OCI-LY1 (cell line): ENCODE measurements at regions not wholly inside any gene's neighbourhood (a gene's known extent, or its start where the extent isn't known, plus 50 kb on each side); places are given as distances from the start of the nearest gene placed in this dataset.
A peak's percentile ranks its signal among the peaks of the same experiment; 100 is the strongest.

Experiments used
- H2AFZ ChIP-seq: fragments of 200-600 bp; sonication (generic), shearing (Covaris generic); 2 replicates; pipeline ENCODE4 v1.6.0; 2014; ENCODE audit warnings: antibody characterized with exemption, mild to moderate bottlenecking, low read length
- H3F3A ChIP-seq: fragments of 200-600 bp; sonication (generic), shearing (Covaris generic); 2 replicates; pipeline ENCODE4 v1.6.0; 2014; ENCODE audit warnings: mild to moderate bottlenecking, antibody characterized with exemption, low read length, moderate library complexity; ENCODE audit not compliant: insufficient read depth
- H3K27ac ChIP-seq: fragments of 200-600 bp; sonication (generic); 2 replicates; pipeline ENCODE4 v1.5.1; 2014; ENCODE audit warnings: low read length, mixed run types, mild to moderate bottlenecking, low read depth; ENCODE audit not compliant: poor library complexity, severe bottlenecking
- H3K27me3 ChIP-seq: fragments of 200-600 bp; sonication (generic); 2 replicates; pipeline ENCODE4 v1.6.0; 2014; ENCODE audit warnings: antibody characterized with exemption, mild to moderate bottlenecking, low read length, moderate library complexity; ENCODE audit not compliant: insufficient read depth
- H3K36me3 ChIP-seq: fragments of 200-600 bp; sonication (generic); 2 replicates; pipeline ENCODE4 v1.6.1; 2014; ENCODE audit warnings: mild to moderate bottlenecking, antibody characterized with exemption, low read length, moderate library complexity, mixed read lengths; ENCODE audit not compliant: insufficient read depth
- H3K4me1 ChIP-seq: fragments of 200-600 bp; sonication (generic); 2 replicates; pipeline ENCODE4 v1.5.1; 2014; ENCODE audit warnings: mild to moderate bottlenecking, low read length, moderate library complexity; ENCODE audit not compliant: insufficient read depth, severe bottlenecking
- H3K4me2 ChIP-seq: fragments of 200-600 bp; sonication (generic), shearing (Covaris generic); 2 replicates; pipeline ENCODE4 v1.6.1; 2014; ENCODE audit warnings: low read length
- H3K4me3 ChIP-seq: fragments of 200-600 bp; sonication (generic); 2 replicates; pipeline ENCODE4 v1.5.1; 2014; ENCODE audit warnings: low read length, low read depth, mild to moderate bottlenecking, mixed read lengths; ENCODE audit not compliant: poor library complexity, severe bottlenecking
- H3K79me2 ChIP-seq: fragments of 200-600 bp; shearing (Covaris generic); 2 replicates; pipeline ENCODE4 v1.6.1; 2016; ENCODE audit warnings: mixed run types, low read length, mixed read lengths; ENCODE audit not compliant: insufficient read depth
- H3K9ac ChIP-seq: fragments of 200-600 bp; sonication (generic), shearing (Covaris generic); 2 replicates; pipeline ENCODE4 v1.6.1; 2014; ENCODE audit warnings: mild to moderate bottlenecking, low read length, mixed read lengths
- H3K9me2 ChIP-seq: fragments of 200-600 bp; sonication (generic), shearing (Covaris generic); 2 replicates; pipeline ENCODE4 v1.6.1; 2014; ENCODE audit warnings: low read depth, mild to moderate bottlenecking, low read length, mixed read lengths
- H3K9me3 ChIP-seq: fragments of 200-600 bp; shearing (Covaris generic); 2 replicates; pipeline ENCODE4 v1.6.1; 2014; ENCODE audit warnings: low read length, mixed read lengths
- H4K20me1 ChIP-seq: fragments of 200-600 bp; sonication (generic), shearing (Covaris generic); 2 replicates; pipeline ENCODE4 v1.6.0; 2016; ENCODE audit warnings: mild to moderate bottlenecking, low read length; ENCODE audit not compliant: insufficient read depth
- EZH2 ChIP-seq: fragments of 200-600 bp; sonication (generic), shearing (Covaris generic); IDR thresholded peaks from 2 replicates; pipeline ENCODE4 v1.8.0; 2017; ENCODE audit warnings: borderline replicate concordance, mixed run types, mild to moderate bottlenecking, antibody characterized with exemption, low read length, moderate library complexity, mixed read lengths
- TF ChIP-seq, protein P1 (sequence below): fragments of 200-600 bp; sonication (generic), shearing (Covaris generic); IDR thresholded peaks from 2 replicates; pipeline ENCODE4 v1.5.1; 2017; ENCODE audit warnings: mild to moderate bottlenecking, antibody characterized with exemption, low read length, moderate library complexity, mixed read lengths

DNA sequence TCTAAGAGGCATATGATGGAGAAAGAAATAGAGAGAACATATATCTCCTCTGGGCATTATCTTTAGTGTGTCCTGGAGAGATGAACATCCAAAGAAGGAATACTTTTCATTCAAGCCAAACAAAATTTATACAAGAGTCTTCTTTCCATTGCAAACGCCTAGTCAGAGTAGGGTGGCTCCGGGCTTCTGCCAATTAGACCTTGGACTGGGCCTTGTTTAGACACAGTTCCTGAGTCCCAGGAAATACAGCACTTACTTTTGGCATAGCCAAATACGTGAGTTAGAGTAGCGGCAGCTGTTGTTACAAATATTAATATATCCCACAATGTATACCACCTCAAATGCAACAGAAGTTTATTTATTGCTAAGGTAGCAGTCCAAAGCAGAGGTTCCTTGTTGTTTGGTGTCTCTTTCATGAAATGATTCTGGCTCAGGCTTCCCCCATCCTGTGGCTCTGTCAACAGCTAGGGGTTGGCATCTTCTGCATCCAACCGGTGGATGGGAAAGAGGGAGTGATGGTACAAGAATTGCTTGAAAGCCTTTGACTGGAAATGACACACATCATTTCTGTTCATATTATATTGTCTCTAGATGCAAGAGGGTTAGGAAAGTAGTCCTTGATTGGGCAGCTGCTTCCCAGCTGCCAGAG is 148.0 kb upstream of the SPACA1 start:
- Histone ChIP-seq H3K27ac (peak overlapping the region; percentile 12), H3K27me3 (no peaks in the 10 kb centered on the region), H3K9me2 (no peaks in the 10 kb centered on the region), H3K9me3 (no peaks in the 10 kb centered on the region), H3K4me3 (no peak overlapping the region), H4K20me1 (no peaks in the 10 kb centered on the region), H3K79me2 (no peaks in the 10 kb centered on the region), H3K9ac (no peak overlapping the region), H3K4me1 (peaks cover 25% of the 10 kb centered on the region), H2AFZ (no peak overlapping the region), H3K4me2 (no peak overlapping the region), H3F3A (no peaks in the 10 kb centered on the region; the same call in 1 of the 2 replicates), H3K36me3 (no peaks in the 10 kb centered on the region)
- TF ChIP-seq, protein P1, sequence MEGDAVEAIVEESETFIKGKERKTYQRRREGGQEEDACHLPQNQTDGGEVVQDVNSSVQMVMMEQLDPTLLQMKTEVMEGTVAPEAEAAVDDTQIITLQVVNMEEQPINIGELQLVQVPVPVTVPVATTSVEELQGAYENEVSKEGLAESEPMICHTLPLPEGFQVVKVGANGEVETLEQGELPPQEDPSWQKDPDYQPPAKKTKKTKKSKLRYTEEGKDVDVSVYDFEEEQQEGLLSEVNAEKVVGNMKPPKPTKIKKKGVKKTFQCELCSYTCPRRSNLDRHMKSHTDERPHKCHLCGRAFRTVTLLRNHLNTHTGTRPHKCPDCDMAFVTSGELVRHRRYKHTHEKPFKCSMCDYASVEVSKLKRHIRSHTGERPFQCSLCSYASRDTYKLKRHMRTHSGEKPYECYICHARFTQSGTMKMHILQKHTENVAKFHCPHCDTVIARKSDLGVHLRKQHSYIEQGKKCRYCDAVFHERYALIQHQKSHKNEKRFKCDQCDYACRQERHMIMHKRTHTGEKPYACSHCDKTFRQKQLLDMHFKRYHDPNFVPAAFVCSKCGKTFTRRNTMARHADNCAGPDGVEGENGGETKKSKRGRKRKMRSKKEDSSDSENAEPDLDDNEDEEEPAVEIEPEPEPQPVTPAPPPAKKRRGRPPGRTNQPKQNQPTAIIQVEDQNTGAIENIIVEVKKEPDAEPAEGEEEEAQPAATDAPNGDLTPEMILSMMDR, result no peak
- TF ChIP-seq EZH2, result no peak

DNA sequence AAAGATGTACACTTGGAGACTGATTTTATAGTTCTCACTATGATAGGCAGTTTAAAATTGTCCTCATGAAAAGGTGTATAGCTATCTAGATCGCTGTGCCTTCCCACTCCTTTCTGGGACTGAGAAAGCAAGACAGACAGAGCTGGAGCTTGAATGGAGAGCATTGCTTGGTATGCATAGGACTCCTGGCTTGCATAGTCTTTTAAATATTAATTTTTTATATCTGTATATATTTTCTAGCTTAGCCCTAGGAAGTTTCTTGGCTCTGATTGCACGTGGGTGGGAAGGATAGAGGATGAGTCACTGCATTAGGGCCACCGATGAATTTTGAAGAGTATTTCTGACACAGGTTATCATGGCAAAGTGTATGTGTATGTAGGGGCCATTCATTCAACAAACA is 150.0 kb upstream of the SPACA1 start:
- Histone ChIP-seq H3K27me3 (no peaks in the 10 kb centered on the region), H2AFZ (no peak overlapping the region), H3K27ac (peak overlapping the region; percentile 63), H3K4me3 (no peak overlapping the region), H3K9ac (no peak overlapping the region), H3K36me3 (no peaks in the 10 kb centered on the region), H3K9me3 (no peaks in the 10 kb centered on the region), H3F3A (no peaks in the 10 kb centered on the region; the same call in 1 of the 2 replicates), H3K4me2 (no peak overlapping the region), H4K20me1 (no peaks in the 10 kb centered on the region), H3K4me1 (peaks cover 16% of the 10 kb centered on the region), H3K9me2 (no peaks in the 10 kb centered on the region), H3K79me2 (no peaks in the 10 kb centered on the region)
- TF ChIP-seq, protein P1, result no peak
- TF ChIP-seq EZH2, result no peak

DNA sequence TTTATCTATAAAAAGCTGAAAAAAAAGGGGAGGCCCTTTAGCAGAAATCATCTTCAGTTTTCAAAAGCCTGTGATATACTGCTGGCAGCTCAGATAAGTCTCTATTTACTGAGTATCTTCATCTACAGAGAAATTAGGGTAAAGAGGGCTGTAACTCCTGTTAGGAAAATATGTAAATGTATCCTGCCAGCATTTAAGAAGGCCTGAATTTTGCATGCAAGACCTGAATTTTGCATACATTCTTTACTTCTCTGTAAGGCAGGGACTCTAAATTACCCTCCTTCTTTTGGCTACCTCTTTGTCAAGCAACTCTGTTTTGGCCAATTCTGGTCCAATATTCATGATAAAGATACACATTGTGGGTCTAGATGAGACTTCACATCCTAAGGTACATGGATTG is 150.6 kb upstream of the SPACA1 start:
- Histone ChIP-seq H3K9ac (no peak overlapping the region), H3K4me2 (no peak overlapping the region; the same call in 1 of the 2 replicates)
- TF ChIP-seq, protein P1, result no peak
- TF ChIP-seq EZH2, result no peak

More for the DNA sequence above, 150.6 kb upstream of the SPACA1 start:
- Histone ChIP-seq H3K79me2 (no peaks in the 10 kb centered on the region), H3K4me3 (no peak overlapping the region), H3K36me3 (no peaks in the 10 kb centered on the region), H3K9me3 (no peaks in the 10 kb centered on the region), H3F3A (no peaks in the 10 kb centered on the region; the same call in 1 of the 2 replicates), H3K9me2 (no peaks in the 10 kb centered on the region), H2AFZ (0 out of 2 replicates have a peak overlapping the region, but pooled peaks have one; percentile 62), H3K27me3 (no peaks in the 10 kb centered on the region), H3K4me1 (peaks cover 20% of the 10 kb centered on the region), H4K20me1 (no peaks in the 10 kb centered on the region), H3K27ac (peak overlapping the region; percentile 63)
